ENCODE measurements at regions not wholly inside any gene's neighbourhood (a gene's known extent, or its start where the extent isn't known, plus 50 kb on each side); places are given as distances from the start of the nearest gene placed in this dataset.
"Not testable (repeated sequence)": the region's sequence is repeated elsewhere in the genome, so short reads cannot be mapped to it uniquely, and the experiment has no call there.

DNA sequence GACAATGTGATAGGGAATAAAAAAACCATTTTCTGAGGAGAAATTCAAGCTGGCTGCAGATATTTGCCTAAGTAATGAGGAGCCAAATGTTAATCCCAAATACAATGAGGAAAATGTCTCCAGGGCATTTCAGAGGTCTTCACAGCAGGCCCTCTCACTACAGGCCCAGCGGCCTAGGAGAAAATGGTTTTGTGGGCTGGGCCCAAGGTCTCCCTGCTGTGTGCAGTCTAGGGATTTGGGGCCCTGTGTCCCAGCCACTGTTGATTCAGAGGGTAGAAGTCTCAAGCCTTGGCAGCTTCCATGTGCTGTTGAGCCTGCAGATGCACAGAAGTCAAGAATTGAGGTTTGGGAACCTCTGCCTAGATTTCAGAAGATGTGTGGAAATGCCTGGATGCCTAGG is 778.7 kb downstream of the CENPC start:
- no peak for DNase-seq (ENCODE audit: extremely low read depth, low read depth, low spot score)

DNA sequence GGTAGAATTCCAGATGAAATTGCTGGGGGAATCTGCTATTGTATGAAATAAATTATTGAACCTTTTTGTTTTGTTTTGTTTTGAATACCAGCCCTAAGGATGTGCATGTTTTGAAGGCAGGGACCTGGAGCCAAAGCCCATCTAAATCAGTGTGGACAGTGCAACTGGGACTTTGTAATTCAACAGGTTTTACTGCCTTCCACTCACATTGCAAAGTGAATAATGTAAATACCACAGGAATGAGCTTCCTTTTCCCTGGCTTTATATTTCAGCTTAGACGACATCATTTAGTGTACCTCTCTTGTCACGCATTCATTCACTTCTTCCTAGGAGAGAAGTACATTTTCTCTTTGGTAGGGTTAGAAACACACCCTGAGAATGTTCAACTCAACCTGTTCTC is 795.0 kb downstream of the CENPC start:
- no peak for DNase-seq (ENCODE audit: extremely low read depth, low read depth, low spot score)

DNA sequence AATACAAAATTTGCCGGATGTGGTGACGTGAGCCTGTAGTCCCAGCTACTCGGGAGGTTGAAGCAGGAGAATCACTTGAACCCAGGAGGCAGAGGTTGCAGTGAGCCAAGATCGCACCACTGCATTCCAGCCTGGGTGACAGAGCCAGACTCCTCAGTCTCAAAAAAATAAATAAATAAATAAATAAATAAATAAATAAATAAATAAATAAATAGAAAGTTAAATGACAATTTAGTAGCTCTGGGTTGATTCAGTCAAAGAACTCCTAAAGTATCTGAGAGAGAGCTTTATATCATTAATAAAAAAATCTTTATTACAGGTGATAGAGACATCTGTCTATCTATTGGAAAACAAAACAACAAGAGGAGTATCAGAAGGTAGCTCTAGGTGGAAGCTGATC is 798.4 kb downstream of the CENPC start:
- DNase-seq (ENCODE audit: extremely low read depth, low read depth, low spot score): not testable (repeated sequence)

DNA sequence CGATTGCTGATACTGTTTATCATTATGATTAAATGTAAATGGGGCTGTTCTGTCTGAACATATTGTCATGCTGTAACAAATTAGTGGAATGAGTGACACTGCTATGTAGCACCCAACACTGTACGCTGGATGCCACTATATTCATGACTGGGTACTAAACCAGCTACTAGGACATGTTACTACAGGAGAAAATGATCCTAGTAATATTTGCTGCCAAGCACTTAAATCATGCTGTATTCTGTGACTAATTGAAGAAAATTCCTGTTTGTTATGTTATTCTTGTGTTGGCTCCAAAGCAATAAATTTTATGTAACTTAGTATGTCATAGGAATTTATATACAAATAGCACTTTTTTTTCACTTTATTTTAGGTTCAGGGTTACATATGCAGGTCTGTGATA is 804.2 kb downstream of the CENPC start:
- DNase-seq (ENCODE audit: extremely low read depth, low read depth, low spot score): no peak

DNA sequence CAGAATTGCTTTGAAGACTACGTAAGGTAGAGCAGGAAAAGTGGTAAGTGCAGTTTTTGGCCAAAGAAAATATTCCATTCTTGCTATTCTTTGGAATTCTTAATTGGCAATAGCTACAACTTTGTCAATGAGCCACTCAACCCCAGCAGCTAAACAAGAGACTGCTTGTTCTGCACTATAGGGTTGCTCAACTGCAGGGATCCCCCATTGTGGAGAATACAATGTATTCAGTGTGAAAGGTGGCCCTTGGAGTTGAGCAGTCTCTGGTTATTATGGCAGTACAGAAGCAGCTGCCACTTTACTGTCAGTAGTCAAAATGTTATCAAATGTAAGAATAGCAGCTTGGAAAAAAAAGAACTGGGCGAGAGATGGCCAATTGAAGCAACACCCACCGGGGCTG is 808.7 kb downstream of the CENPC start:
- DNase-seq (ENCODE audit: extremely low read depth, low read depth, low spot score): no peak

DNA sequence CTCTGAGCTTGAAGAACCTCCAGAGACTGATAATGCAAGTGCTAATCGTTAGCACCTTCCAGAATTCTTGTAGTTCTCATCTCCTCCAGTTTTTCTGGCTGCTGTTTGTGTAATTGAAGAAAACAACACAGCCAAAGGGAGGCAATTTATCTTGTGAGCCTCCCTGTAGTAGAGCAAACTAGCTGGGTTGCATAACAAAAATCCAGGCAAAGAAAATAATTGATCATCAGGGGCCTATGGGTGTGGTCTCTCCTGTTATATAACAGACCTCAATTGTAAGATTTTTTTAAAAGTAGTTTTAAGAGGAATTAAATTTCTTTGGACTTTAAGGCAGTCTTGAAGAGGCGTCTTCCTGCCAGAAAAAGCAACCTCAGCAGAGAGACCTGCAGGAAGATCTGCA is 817.0 kb downstream of the CENPC start:
- DNase-seq (ENCODE audit: extremely low read depth, low read depth, low spot score): no peak

DNA sequence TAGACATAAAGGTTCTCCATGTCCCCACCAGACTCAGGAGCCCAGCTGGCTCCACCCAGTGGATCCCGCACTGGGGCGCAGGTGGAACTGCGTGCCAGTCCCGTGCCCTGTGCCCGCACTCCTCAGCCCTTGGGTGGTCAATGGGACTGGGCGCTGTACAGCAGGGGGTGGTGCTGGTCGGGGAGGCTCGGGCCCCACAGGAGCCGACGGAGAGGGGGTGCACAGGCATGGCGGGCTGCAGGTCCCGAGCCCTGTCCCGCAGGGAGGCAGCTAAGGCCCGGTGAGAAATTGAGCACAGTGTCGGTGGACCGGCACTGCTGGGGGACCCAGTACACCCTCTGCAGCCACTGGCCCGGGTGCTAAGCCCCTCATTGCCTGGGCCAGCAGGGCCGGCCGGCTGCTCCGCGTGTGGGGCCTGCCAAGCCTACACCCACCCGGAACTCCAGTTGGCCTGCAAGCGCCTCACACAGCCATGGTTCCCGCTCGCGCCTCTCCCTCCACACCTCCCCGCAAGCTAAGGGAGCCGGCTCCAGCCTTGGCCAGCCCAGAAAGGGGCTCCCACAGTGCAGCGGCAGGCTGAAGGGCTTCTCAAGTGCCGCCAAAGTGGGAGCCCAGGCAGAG is 832.9 kb downstream of the CENPC start:
- not testable (repeated sequence) for DNase-seq (ENCODE audit: extremely low read depth, low read depth, low spot score)

- DNase-seq (ENCODE audit: extremely low read depth, low read depth, low spot score): no peak
Observed at GRCh38 chr4:66704243-66704642, 841.1 kb downstream of the CENPC start.

- DNase-seq (ENCODE audit: extremely low read depth, low read depth, low spot score): no peak
Observed at GRCh38 chr4:66694739-66695138, 850.6 kb downstream of the CENPC start.

GRCh38 chr4:66693694-66694093 is 851.6 kb downstream of the CENPC start:
- no peak for DNase-seq (ENCODE audit: extremely low read depth, low read depth, low spot score)

DNA sequence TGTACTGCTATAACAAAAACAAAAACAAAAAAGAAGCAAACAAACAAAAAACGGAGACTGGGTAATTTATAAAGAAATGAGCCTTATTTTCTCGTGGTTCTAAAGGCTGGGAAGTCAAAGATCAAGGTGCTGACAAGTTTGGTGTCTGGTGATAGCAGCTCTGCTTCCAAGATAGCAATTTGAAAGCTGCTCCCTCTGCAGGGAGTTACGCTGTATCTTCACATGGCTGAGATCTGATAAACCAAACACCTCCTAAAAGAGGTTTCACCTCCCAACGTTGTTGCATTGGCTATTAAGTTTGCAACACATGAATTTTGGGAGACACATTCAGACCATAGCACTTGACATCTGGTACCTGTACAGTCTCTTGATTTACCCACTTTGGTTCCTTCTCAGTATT is 854.2 kb downstream of the CENPC start:
- DNase-seq (ENCODE audit: extremely low read depth, low read depth, low spot score): no peak

- DNase-seq (ENCODE audit: extremely low read depth, low read depth, low spot score): no peak
Observed at GRCh38 chr4:66688674-66689073, 856.6 kb downstream of the CENPC start.

DNA sequence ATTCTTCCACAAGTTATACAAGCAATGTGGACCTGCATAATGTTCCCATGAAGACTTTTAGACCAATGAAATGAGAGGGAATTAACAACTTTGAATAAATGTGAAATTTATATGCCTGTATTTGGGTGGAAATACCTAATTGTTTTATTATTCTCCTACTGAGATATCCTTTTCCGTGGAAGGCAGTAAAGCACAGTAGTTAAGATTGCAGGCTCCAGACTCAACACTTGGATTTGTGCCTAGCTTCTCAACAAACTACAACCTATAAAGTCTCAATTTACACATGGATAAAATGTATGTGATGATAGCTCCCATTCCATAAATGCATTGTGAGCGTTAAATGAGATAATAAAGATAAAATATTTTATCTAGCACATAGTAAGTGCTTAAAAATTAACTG is 857.8 kb downstream of the CENPC start:
- no peak for DNase-seq (ENCODE audit: extremely low read depth, low read depth, low spot score)

DNA sequence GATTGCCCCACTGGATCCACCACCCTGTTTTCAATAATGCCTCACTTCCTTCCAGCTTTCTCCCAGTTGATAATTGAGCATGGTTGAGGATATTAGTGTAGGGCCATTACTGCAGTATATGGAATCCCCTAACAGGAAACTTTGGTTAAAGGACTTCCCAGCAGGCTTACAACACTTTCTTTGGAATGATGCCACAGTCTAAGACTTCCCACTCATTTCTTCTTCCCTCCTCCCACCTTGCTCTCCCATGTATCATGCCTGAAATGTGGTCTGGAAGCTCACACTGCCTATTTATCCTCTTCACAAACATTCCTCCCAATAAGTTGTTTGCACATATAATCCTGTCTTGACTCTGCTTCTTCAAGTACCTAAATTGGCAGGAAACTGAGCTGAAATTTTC is 863.3 kb downstream of the CENPC start:
- DNase-seq (ENCODE audit: extremely low read depth, low read depth, low spot score): no peak

DNA sequence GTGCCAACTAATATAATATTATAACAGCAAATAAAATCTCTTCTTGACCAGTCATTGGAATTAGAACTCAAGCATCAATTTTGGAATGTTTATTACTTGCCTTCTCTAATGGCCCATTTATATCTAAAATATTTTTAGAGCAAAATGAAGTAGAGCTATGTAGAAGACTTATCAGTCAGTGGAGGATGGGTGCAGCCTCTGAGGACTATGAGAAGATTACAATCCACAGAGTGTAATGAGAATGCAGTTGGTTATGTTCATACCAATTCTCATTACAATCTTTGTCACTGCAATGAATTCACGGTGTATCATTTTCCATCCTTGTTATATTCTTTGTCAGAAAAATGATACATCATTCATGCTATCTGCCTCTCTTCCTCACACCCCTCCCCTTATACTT is 878.1 kb downstream of the CENPC start:
- no peak for DNase-seq (ENCODE audit: extremely low read depth, low read depth, low spot score)

DNA sequence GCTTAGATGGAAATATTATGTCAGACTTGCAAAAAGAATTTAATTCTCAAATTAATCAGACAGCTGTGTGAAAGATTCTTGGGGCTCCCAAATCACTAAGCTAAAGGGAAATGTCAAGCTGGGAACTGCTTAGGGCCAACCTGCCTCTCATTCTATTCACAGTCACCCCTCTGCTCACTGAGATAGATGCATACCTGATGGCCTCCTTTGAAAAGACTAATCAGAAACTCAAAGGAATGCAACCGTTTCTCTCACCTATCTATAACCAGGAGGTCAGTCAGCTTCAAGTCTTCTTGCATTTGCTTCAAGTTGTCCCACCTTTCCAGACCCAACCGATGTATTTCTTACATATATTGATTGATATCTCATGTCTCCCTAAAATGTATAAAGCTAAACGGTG is 882.7 kb downstream of the CENPC start:
- no peak for DNase-seq (ENCODE audit: extremely low read depth, low read depth, low spot score)

GRCh38 chr4:66658809-66659208 is 886.5 kb downstream of the CENPC start:
- DNase-seq (ENCODE audit: extremely low read depth, low read depth, low spot score): no peak

- DNase-seq (ENCODE audit: extremely low read depth, low read depth, low spot score): no peak
Observed at GRCh38 chr4:66655505-66655904, 889.8 kb downstream of the CENPC start.

DNA sequence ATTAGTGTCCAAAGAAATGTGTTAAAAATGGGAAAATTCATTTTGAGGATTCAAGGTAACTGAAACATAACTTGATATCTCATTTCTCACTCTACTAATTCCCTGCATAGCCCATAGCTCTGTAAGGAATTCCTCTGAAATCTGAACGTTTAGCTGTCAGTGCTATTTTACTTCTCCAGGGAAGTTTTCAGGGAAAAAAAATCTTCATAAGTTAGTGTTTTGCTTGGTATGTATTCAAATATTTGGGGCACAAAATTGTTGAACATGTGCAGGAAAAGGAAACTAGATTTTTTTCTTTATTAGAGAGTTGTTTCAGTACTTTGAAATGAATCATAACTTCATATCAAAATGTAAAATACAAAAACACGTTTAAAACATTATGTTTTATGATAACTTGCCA is 891.4 kb downstream of the CENPC start:
- no peak for DNase-seq (ENCODE audit: extremely low read depth, low read depth, low spot score)

DNA sequence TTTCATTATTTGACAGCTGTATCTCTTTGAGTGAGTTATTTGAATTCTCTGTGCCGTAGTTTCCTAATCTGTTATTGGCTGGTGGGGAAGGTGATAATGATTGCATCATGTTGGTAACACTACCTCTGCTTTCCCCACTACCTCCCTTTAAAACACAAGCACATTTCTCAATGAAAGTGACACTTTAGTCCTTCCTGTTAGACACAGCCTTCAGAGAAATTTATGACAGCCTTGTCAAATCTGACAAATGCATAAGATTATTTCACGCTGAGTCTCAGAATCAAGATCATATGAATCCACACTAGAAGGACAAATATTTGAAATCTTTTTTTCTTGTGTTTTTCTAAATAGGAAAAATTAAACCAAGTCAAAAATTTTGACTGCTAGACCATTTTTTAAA is 896.1 kb downstream of the CENPC start:
- DNase-seq (ENCODE audit: extremely low read depth, low read depth, low spot score): no peak

GRCh38 chr4:66647926-66648325 is 897.4 kb downstream of the CENPC start:
- DNase-seq (ENCODE audit: extremely low read depth, low read depth, low spot score): no peak

- DNase-seq (ENCODE audit: extremely low read depth, low read depth, low spot score): no peak
Observed at GRCh38 chr4:66647476-66647875, 897.8 kb downstream of the CENPC start.

DNA sequence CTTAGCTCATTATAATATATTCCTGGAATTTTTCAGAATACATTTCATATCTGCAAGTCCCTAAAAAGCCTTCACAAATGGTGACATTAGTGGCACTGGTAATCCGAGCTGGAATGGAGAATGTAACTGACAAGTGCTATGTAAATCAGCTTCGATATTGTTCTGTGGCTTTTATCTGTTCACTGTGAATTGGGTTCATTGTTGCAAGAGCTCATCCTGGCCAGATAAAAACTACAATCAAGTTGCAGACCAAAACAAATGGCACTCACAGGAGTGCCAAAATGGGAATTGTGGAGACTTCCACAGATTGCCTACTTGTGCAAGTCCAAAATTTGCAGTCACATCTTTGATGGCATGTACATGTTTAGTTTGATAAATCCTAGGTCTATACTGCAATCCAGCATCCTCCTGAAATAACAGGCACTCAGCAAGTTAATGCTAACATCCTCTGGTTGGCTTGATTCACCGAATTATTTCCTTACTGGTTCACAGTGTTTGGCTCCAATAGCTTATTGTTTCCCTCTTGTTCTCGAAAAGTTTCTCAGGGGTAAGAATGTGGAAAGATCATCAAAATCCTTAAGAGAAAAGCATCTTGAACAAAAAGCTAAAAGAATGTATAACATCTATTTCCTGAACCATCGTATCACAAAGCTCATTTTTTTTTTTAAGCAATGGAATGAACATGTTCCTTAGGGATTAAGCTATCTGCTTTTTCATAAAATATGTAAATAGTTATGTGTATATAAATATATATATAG is 904.9 kb downstream of the CENPC start:
- no peak for DNase-seq (ENCODE audit: extremely low read depth, low read depth, low spot score)

Data from glomerular endothelial cell (primary cell).